Natural killer cell (primary cell): ENCODE measurements at regions not wholly inside any gene's neighbourhood (a gene's known extent, or its start where the extent isn't known, plus 50 kb on each side); places are given as distances from the start of the nearest gene placed in this dataset.

ENCODE experiments used
- ATAC-seq, 3 donors: fragments of 150-1000 bp in 2 of 3; fragments of 200-7000 bp in 1 of 3; cut with Tn5 transposase; 1 replicate in 1 of 3; 2 replicates in 2 of 3; pipeline ENCODE4 v1.10.0; 2021; ENCODE audit warnings: mild to moderate bottlenecking in 2 of 3, moderate library complexity in 2 of 3
- DNase-seq, 2 donors: peaks; one replicate each; pipeline versions ENCODE4 v3.0.0 to v3.0.0-alpha.2; 2013 to 2021; ENCODE audit warnings: mixed read lengths in 1 of 2
- H3K27ac ChIP-seq: one replicate; pipeline ENCODE4 v1.5.1; 2013; ENCODE audit warnings: mild to moderate bottlenecking, low read length
- H3K27me3 ChIP-seq: one replicate; pipeline ENCODE4 v1.6.1; 2013; ENCODE audit warnings: low read length; ENCODE audit not compliant: control insufficient read depth, insufficient read depth
- H3K36me3 ChIP-seq: one replicate; pipeline ENCODE4 v1.6.1; 2013; ENCODE audit warnings: low read length; ENCODE audit not compliant: control insufficient read depth, insufficient read depth
- H3K4me1 ChIP-seq: one replicate; pipeline ENCODE4 v1.6.1; 2013; ENCODE audit warnings: low read length; ENCODE audit not compliant: control insufficient read depth, insufficient read depth
- H3K4me3 ChIP-seq: one replicate; pipeline ENCODE4 v1.5.1; 2013; ENCODE audit warnings: low read length
- H3K9me3 ChIP-seq: one replicate; pipeline ENCODE4 v1.6.1; 2013; ENCODE audit warnings: low read length; ENCODE audit not compliant: control insufficient read depth, insufficient read depth
- H3K27ac Mint-ChIP-seq, 2 donors: one replicate each; pipeline ENCODE4 v1.8.0; 2022; ENCODE audit warnings: mild to moderate bottlenecking in 2 of 2, mixed read lengths in 2 of 2, moderate library complexity in 1 of 2
- H3K27me3 Mint-ChIP-seq, 2 donors: one replicate each; pipeline ENCODE4 v1.8.0; 2022; ENCODE audit warnings: low read depth in 2 of 2, mixed read lengths in 2 of 2
- H3K36me3 Mint-ChIP-seq: one replicate; pipeline ENCODE4 v1.8.0; 2022; ENCODE audit warnings: mixed read lengths
- H3K4me1 Mint-ChIP-seq, 2 donors: one replicate each; pipeline ENCODE4 v1.8.0; 2022; ENCODE audit warnings: mixed read lengths in 2 of 2
- H3K4me3 Mint-ChIP-seq: one replicate; pipeline ENCODE4 v1.8.0; 2022; ENCODE audit warnings: mild to moderate bottlenecking, moderate library complexity, mixed read lengths
- H3K9me3 Mint-ChIP-seq, 2 donors: one replicate each; pipeline ENCODE4 v1.8.0; 2022; ENCODE audit warnings: mixed read lengths in 2 of 2
- WGBS: methylation state at CpG from one replicate; pipeline ENCODE4 v1.1.7; 2013; ENCODE audit warnings: missing lambda C conversion rate; ENCODE audit not compliant: insufficient coverage; 5-methylcytosine and 5-hydroxymethylcytosine counted together
- intact Hi-C: fragments of 100-400 bp; cut with micrococcal nuclease; formaldehyde crosslinking; loops from one replicate; pipeline ENCODE4 v1.14.2; 2022
- TF ChIP-seq, protein P1 (sequence below): fragments of 200-600 bp; IDR thresholded peaks from one replicate; pipeline ENCODE4 v1.8.0; 2022; ENCODE audit warnings: antibody characterized with exemption

- no peak overlapping the region for H3K4me3 Mint-ChIP-seq
- Histone ChIP-seq H3K4me1 (no peaks in the 10 kb centered on the region), H3K9me3 (no peaks in the 10 kb centered on the region), H3K36me3 (no peaks in the 10 kb centered on the region), H3K27me3 (no peaks in the 10 kb centered on the region), H3K4me3 (no peak overlapping the region), H3K27ac (no peak overlapping the region)
- H3K4me1 Mint-ChIP-seq: no peaks in the 10 kb centered on the region
- TF ChIP-seq, protein P1, sequence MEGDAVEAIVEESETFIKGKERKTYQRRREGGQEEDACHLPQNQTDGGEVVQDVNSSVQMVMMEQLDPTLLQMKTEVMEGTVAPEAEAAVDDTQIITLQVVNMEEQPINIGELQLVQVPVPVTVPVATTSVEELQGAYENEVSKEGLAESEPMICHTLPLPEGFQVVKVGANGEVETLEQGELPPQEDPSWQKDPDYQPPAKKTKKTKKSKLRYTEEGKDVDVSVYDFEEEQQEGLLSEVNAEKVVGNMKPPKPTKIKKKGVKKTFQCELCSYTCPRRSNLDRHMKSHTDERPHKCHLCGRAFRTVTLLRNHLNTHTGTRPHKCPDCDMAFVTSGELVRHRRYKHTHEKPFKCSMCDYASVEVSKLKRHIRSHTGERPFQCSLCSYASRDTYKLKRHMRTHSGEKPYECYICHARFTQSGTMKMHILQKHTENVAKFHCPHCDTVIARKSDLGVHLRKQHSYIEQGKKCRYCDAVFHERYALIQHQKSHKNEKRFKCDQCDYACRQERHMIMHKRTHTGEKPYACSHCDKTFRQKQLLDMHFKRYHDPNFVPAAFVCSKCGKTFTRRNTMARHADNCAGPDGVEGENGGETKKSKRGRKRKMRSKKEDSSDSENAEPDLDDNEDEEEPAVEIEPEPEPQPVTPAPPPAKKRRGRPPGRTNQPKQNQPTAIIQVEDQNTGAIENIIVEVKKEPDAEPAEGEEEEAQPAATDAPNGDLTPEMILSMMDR: no peak
- no peaks in the 10 kb centered on the region for H3K9me3 Mint-ChIP-seq
- ATAC-seq: no peak
- H3K27ac Mint-ChIP-seq: no peak overlapping the region
- 63% methylated on average over 4 of the region's 7 CpGs for WGBS
- peak in 1 of 2 donors; percentile 53 for DNase-seq
- H3K27me3 Mint-ChIP-seq: peaks cover 4 to 40% of the 10 kb centered on the region in 2 donors
- intact Hi-C loops: no loop called here
- no peaks in the 10 kb centered on the region for H3K36me3 Mint-ChIP-seq
Observed at GRCh38 chr9:4375424-4376200, 75.7 kb upstream of the GLIS3 start.

DNA sequence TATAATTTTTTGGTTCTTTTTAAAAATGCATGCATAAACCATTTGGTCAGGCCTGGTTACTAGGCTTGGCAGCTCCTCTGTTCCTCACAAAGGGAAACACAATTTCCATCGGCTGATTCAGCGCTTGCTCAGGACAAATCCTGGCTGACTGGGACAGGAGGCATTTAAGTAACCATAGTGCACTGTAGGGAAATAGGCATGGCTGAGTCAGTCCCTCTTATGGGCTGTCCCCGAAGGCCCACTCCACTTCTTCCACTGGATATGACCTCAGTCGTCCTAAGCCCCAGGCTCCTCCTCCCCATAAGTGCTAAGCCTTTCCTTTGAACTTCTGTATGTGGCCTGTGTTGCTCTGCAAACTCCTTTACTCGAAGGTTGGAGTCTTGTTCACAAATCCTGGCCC, 71.2 kb upstream of the GLIS3 start:
- H3K27me3 Mint-ChIP-seq: peaks cover 14 to 24% of the 10 kb centered on the region in 2 donors
- no peaks in the 10 kb centered on the region for H3K9me3 ChIP-seq
- ATAC-seq: no peak
- H3K4me1 ChIP-seq: no peaks in the 10 kb centered on the region
- WGBS: 84% methylated on average over 5 of the region's 5 CpGs
- intact Hi-C loops: no loop called here
- DNase-seq: no peak
- H3K4me1 Mint-ChIP-seq: no peaks in the 10 kb centered on the region
- no peak overlapping the region for H3K27ac Mint-ChIP-seq
- TF ChIP-seq, protein P1: no peak
- H3K4me3 Mint-ChIP-seq: no peak overlapping the region
- no peak overlapping the region for H3K27ac ChIP-seq
- no peaks in the 10 kb centered on the region for H3K9me3 Mint-ChIP-seq
- no peak overlapping the region for H3K4me3 ChIP-seq
- H3K36me3 Mint-ChIP-seq: no peaks in the 10 kb centered on the region
- H3K36me3 ChIP-seq: no peaks in the 10 kb centered on the region
- no peaks in the 10 kb centered on the region for H3K27me3 ChIP-seq

DNA sequence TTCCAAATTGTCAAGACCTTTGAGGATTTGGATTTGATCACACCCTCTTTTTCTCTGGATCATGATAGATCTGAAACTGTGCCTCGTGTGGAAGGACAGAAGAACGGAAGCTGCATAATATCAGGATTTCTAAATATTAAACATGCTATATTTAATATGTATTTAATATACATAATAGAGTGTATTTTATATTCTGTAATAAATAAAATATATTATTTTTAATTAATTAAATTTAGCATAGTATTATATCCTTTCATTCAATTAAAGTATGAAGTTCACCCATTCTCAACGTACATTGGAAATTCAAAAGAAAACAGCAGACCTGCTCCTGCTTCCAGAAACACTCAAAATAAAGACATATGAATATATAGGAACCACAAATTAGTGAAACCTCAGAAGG, 70.6 kb upstream of the GLIS3 start:
- Histone ChIP-seq H3K9me3 (no peaks in the 10 kb centered on the region), H3K36me3 (no peaks in the 10 kb centered on the region), H3K4me1 (no peaks in the 10 kb centered on the region), H3K27me3 (no peaks in the 10 kb centered on the region), H3K4me3 (no peak overlapping the region), H3K27ac (no peak overlapping the region)
- ATAC-seq (no peak), DNase-seq (no peak)
- H3K27me3 Mint-ChIP-seq: peaks cover 10 to 18% of the 10 kb centered on the region in 2 donors
- no CpG with 5 or more reads among the region's 3 CpGs for WGBS
- no peaks in the 10 kb centered on the region for H3K36me3 Mint-ChIP-seq
- intact Hi-C loops: no loop called here
- H3K4me3 Mint-ChIP-seq: no peak overlapping the region
- no peaks in the 10 kb centered on the region for H3K4me1 Mint-ChIP-seq
- H3K9me3 Mint-ChIP-seq: no peaks in the 10 kb centered on the region
- TF ChIP-seq, protein P1: no peak
- no peak overlapping the region for H3K27ac Mint-ChIP-seq
